GOT3 (cell line): ENCODE measurements at regions not wholly inside any gene's neighbourhood (a gene's known extent, or its start where the extent isn't known, plus 50 kb on each side); places are given as distances from the start of the nearest gene placed in this dataset.
"Not testable (repeated sequence)": the region's sequence is repeated elsewhere in the genome, so short reads cannot be mapped to it uniquely, and the experiment has no call there.

Source experiments
- DNase-seq: peaks from one replicate; lab custom pipeline; 2025; ENCODE audit warnings: mixed read lengths; lab: John Stamatoyannopoulos, UW

- DNase-seq = no peak
These were observed 610.0 kb upstream of the CDH11 start for GRCh38 chr16:65731833-65732232.

- DNase-seq = no peak
These were observed 606.8 kb upstream of the CDH11 start for GRCh38 chr16:65728652-65729051.

GRCh38 chr16:65728167-65728566 is 606.3 kb upstream of the CDH11 start:
- no peak for DNase-seq

GRCh38 chr16:65727534-65728137 is 605.8 kb upstream of the CDH11 start:
- DNase-seq = no peak

GRCh38 chr16:65725156-65725845 is 603.4 kb upstream of the CDH11 start:
- DNase-seq = no peak

- no peak for DNase-seq
These were observed 600.6 kb upstream of the CDH11 start for GRCh38 chr16:65722429-65722828.

- no peak for DNase-seq
These were observed 596.0 kb upstream of the CDH11 start for GRCh38 chr16:65717846-65718245.

GRCh38 chr16:65716737-65717700 is 595.2 kb upstream of the CDH11 start:
- DNase-seq = no peak

- DNase-seq = no peak
These were observed 591.4 kb upstream of the CDH11 start for GRCh38 chr16:65713181-65713808.

GRCh38 chr16:65710107-65710506 is 588.2 kb upstream of the CDH11 start:
- DNase-seq = no peak

- DNase-seq = no peak
These were observed 583.0 kb upstream of the CDH11 start for GRCh38 chr16:65704866-65705265.

- no peak for DNase-seq
These were observed 581.0 kb upstream of the CDH11 start for GRCh38 chr16:65702707-65703402.

- no peak for DNase-seq
These were observed 578.7 kb upstream of the CDH11 start for GRCh38 chr16:65700596-65700995.

- DNase-seq = no peak
These were observed 577.0 kb upstream of the CDH11 start for GRCh38 chr16:65698791-65699321.

- no peak for DNase-seq
These were observed 575.7 kb upstream of the CDH11 start for GRCh38 chr16:65697521-65697920.

- no peak for DNase-seq
These were observed 575.2 kb upstream of the CDH11 start for GRCh38 chr16:65697065-65697464.

GRCh38 chr16:65691846-65692245 is 570.0 kb upstream of the CDH11 start:
- DNase-seq = not testable (repeated sequence)

- no peak for DNase-seq
These were observed 567.9 kb upstream of the CDH11 start for GRCh38 chr16:65689726-65690125.

GRCh38 chr16:65688301-65688700 is 566.4 kb upstream of the CDH11 start:
- DNase-seq = no peak

GRCh38 chr16:65684230-65684629 is 562.4 kb upstream of the CDH11 start:
- DNase-seq = no peak

GRCh38 chr16:65681406-65681805 is 559.5 kb upstream of the CDH11 start:
- no peak for DNase-seq
